ENCODE measurements at regions not wholly inside any gene's neighbourhood (a gene's known extent, or its start where the extent isn't known, plus 50 kb on each side); places are given as distances from the start of the nearest gene placed in this dataset.

DNA sequence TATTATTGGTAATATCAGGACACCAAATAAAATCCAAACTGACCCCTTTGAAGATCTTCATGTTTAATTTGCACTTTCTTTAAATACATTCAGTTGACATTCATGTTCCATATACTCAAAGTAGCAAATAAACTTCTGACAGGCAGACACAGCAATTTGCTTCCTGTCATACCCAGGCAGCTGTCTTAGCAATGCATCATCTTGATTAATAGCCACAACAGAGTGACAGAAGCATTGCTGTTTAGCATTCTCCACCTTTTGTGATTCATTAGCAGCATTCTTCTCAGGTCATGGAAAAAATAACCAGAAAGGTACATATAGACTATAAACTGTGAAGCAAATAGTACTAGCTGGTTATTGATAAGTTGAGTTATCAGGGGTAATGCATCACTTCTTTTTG is 366.8 kb downstream of the CYLC2 start:
- no peaks in the 10 kb centered on the region for H3K9me1 ChIP-seq (replicated peaks; ENCODE audit: control insufficient read depth, extremely low read depth, insufficient read depth, low read length)
- H3K9ac ChIP-seq (replicated peaks; ENCODE audit: extremely low read depth, insufficient read depth, low read length) = no peak overlapping the region
- H3K79me2 ChIP-seq (ENCODE audit: control insufficient read depth, insufficient read depth, low read length) = no peaks in the 10 kb centered on the region
- H3K27ac ChIP-seq (ENCODE audit: insufficient read depth, low read depth, low read length) = no peak overlapping the region
- no peak for TF ChIP-seq JUN (IDR thresholded peaks at IDR 0.05; ENCODE audit: borderline replicate concordance, insufficient read depth, insufficient read length, low read depth)
- no peak for TF ChIP-seq EZH2 (IDR thresholded peaks at IDR 0.05; ENCODE audit: borderline replicate concordance, low read depth, low read length, severe bottlenecking)
- no peak for TF ChIP-seq MYC (IDR thresholded peaks at IDR 0.05; ENCODE audit: low read depth, low read length)
- TF ChIP-seq POLR2A (IDR thresholded peaks at IDR 0.05; ENCODE audit: low read depth, low read length) = no peak
- TF ChIP-seq GATA2 (IDR thresholded peaks at IDR 0.05; ENCODE audit: insufficient read depth, insufficient read length, low read depth, low read length) = no peak
- TF ChIP-seq, protein P1, sequence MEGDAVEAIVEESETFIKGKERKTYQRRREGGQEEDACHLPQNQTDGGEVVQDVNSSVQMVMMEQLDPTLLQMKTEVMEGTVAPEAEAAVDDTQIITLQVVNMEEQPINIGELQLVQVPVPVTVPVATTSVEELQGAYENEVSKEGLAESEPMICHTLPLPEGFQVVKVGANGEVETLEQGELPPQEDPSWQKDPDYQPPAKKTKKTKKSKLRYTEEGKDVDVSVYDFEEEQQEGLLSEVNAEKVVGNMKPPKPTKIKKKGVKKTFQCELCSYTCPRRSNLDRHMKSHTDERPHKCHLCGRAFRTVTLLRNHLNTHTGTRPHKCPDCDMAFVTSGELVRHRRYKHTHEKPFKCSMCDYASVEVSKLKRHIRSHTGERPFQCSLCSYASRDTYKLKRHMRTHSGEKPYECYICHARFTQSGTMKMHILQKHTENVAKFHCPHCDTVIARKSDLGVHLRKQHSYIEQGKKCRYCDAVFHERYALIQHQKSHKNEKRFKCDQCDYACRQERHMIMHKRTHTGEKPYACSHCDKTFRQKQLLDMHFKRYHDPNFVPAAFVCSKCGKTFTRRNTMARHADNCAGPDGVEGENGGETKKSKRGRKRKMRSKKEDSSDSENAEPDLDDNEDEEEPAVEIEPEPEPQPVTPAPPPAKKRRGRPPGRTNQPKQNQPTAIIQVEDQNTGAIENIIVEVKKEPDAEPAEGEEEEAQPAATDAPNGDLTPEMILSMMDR (IDR thresholded peaks at IDR 0.05; ENCODE audit: extremely low read depth in 1 of 2, insufficient read depth in 1 of 2, low read depth in 1 of 2, low read length in 2 of 2) = no peak
- TF ChIP-seq POLR2AphosphoS5 (IDR thresholded peaks at IDR 0.05; ENCODE audit: insufficient read depth, low read depth, low read length) = no peak
- TF ChIP-seq, protein P2, sequence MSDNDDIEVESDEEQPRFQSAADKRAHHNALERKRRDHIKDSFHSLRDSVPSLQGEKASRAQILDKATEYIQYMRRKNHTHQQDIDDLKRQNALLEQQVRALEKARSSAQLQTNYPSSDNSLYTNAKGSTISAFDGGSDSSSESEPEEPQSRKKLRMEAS (IDR thresholded peaks at IDR 0.05; ENCODE audit: insufficient read depth, insufficient read length) = no peak
- no peak for TF ChIP-seq FOS (IDR thresholded peaks at IDR 0.05; ENCODE audit: borderline replicate concordance, insufficient read depth, low read length)
- peaks cover 2% of the 10 kb centered on the region for H3K9me3 ChIP-seq (replicated peaks; ENCODE audit: control insufficient read depth, insufficient read depth, low read length)
- no TSS peak for BruUV-seq (replicated peaks)
- H3K36me3 ChIP-seq (ENCODE audit: control insufficient read depth in 2 of 2, extremely low read depth in 1 of 2, insufficient read depth in 2 of 2, low read length in 2 of 2) = no peaks in the 10 kb centered on the region
- ChIA-PET POLR2A (no interaction called here), CTCF (no interaction called here)
- H3K4me1 ChIP-seq (ENCODE audit: control insufficient read depth, extremely low read depth, insufficient read depth, low read length) = no peaks in the 10 kb centered on the region
- H4K20me1 ChIP-seq (replicated peaks; ENCODE audit: control insufficient read depth, extremely low read depth, insufficient read depth, low read length) = no peaks in the 10 kb centered on the region
- FAIRE-seq (no peak), DNase-seq (ENCODE audit: low read depth, low spot score) (no peak)
- H3K4me3 ChIP-seq (replicated peaks in 1 of 3; ENCODE audit: insufficient read depth in 1 of 3, low read depth in 1 of 3, low read length in 3 of 3) = no peak overlapping the region
- H2AFZ ChIP-seq (ENCODE audit: low read depth, low read length) = no peak overlapping the region
- H3K4me2 ChIP-seq (ENCODE audit: insufficient read depth, low read length) = no peak overlapping the region
- intact Hi-C loops (cut with micrococcal nuclease) = no loop called here
- dilution Hi-C loops (cut with MboI; ENCODE audit: extremely low pct_ligation_motif_present, low sequenced_read_pairs) = no loop called here
- no peaks in the 10 kb centered on the region for H3K27me3 ChIP-seq (ENCODE audit: control insufficient read depth in 2 of 2, insufficient read depth in 2 of 2, low read length in 2 of 2)
